Astrocyte of the spinal cord (primary cell): ENCODE measurements at regions not wholly inside any gene's neighbourhood (a gene's known extent, or its start where the extent isn't known, plus 50 kb on each side); places are given as distances from the start of the nearest gene placed in this dataset.

Experiments used
- DNase-seq: peaks from one replicate; pipeline ENCODE4 v3.0.0; 2011; ENCODE audit warnings: low read depth, low spot score
- H3K4me3 ChIP-seq: 2 replicates; pipeline ENCODE4 v1.5.1; 2011; ENCODE audit warnings: low read depth, mild to moderate bottlenecking, low read length, moderate library complexity
- CTCF ChIP-seq: IDR thresholded peaks from 2 replicates; pipeline ENCODE4 v1.5.1; 2012; ENCODE audit warnings: low read depth, mild to moderate bottlenecking, low read length, inconsistent platforms
- in situ Hi-C: cut with HindIII; loops from 2 replicates; pipeline ENCODE4 v1.10.0; 2017; ENCODE audit warnings: low sequenced_read_pairs

DNA sequence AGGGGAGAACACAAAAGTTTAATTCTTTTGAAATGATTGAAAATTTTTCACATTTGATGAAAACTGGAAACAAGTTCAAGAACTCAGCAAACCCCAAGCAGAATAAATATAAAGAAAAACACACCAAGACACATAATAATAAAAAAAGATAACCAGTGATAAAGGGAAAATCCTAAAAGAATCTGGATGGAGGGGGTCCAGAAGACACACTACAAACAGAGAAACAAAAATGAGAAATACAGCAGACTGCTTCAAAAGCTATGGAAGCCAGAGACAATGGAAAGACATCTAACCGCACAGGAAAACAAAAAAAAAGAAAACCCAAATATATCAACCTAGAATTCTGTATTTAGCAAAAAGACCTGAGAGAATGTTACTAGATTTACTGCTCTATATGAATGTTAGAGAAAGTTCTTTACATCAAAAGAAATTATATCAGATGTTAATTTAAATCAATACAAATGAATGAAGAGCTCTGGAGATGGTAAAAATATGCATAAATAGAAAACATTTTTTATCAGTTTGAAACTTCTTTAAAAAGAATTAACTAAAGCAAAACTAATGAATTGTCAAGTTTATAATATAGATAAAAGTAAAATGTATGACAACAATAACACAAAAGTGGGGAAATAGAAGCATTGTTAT lies 310.7 kb upstream of the PREP start:
- in situ Hi-C loops = no loop called here
- peak; percentile 16 for DNase-seq
- no peak overlapping the region for H3K4me3 ChIP-seq
- no peak for TF ChIP-seq CTCF

DNA sequence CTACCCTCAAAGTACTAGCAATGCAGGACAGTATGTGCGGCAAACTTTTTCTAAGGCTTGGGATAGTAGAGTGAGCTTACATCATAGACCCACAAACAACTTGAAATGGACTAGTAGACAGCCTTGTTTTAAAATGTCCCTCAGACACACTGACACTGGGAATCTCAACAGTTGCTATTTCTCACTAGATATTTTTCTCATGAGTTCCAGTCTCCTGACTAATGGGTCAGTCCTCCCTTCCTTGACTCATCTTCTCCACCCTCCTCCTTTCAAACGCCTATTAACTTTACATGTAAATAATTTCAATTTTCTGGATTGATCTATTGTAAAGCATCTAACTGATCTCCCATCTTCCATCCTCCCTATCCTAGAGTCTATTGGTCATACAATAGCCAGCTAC lies 308.3 kb upstream of the PREP start:
- H3K4me3 ChIP-seq = no peak overlapping the region
- TF ChIP-seq CTCF = no peak
- DNase-seq = no peak
- in situ Hi-C loops = no loop called here

GRCh38 chr6:105705608-105706007 lies 302.7 kb upstream of the PREP start:
- TF ChIP-seq CTCF = no peak
- in situ Hi-C loops = no loop called here
- no peak for DNase-seq
- no peak overlapping the region for H3K4me3 ChIP-seq

GRCh38 chr6:105695461-105695860 lies 292.6 kb upstream of the PREP start:
- no peak for DNase-seq
- H3K4me3 ChIP-seq = no peak overlapping the region
- in situ Hi-C loops = no loop called here
- no peak for TF ChIP-seq CTCF

- DNase-seq = no peak
- TF ChIP-seq CTCF = no peak
These were observed 289.8 kb upstream of the PREP start for GRCh38 chr6:105692613-105693215.

DNA sequence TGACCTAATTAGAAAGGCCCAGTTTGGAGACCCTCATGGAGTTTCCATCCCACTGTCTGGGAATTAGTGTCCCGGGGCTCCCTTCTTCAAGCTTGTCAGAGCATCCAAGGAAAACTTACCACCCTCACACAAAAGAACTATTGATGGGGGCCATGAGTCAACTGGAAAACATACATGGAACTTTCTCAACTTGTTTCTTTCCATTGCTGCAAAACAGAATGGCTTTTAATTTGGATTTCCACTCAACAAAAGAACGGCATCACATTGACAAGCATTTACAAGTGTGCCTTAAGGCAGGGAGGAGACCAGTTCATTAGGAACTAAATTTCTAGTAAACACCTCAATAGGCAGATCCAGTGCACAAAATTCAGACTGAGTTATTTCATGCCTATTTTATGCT lies 289.1 kb upstream of the PREP start:
- TF ChIP-seq CTCF = no peak
- H3K4me3 ChIP-seq = no peak overlapping the region
- DNase-seq = no peak
- in situ Hi-C loops = no loop called here

More at GRCh38 chr6:105692613-105693215, 289.8 kb upstream of the PREP start:
- in situ Hi-C loops = no loop called here
- H3K4me3 ChIP-seq = no peak overlapping the region

- TF ChIP-seq CTCF = no peak
- no peak for DNase-seq
- in situ Hi-C loops = no loop called here
- no peak overlapping the region for H3K4me3 ChIP-seq
These were observed 288.2 kb upstream of the PREP start for GRCh38 chr6:105691081-105691480.
